Chondrocyte (in vitro differentiated cells): ENCODE measurements at regions not wholly inside any gene's neighbourhood (a gene's known extent, or its start where the extent isn't known, plus 50 kb on each side); places are given as distances from the start of the nearest gene placed in this dataset.
"Not testable (repeated sequence)": the region's sequence is repeated elsewhere in the genome, so short reads cannot be mapped to it uniquely, and the experiment has no call there.

Experiments
- DNase-seq: peaks from one replicate; pipeline ENCODE4 v3.0.0; 2021; ENCODE audit warnings: mixed read lengths, low spot score
- H3K27ac Mint-ChIP-seq: one replicate; pipeline ENCODE4 v1.8.0; 2021; ENCODE audit warnings: mild to moderate bottlenecking, moderate library complexity, mixed read lengths; ENCODE audit not compliant: unreplicated experiment
- H3K27me3 Mint-ChIP-seq: 2 replicates; pipeline ENCODE4 v1.8.0; 2021; ENCODE audit warnings: low read depth, mixed read lengths
- H3K36me3 Mint-ChIP-seq: 2 replicates; pipeline ENCODE4 v1.8.0; 2021; ENCODE audit warnings: low read depth, mixed read lengths
- H3K4me1 Mint-ChIP-seq: 2 replicates; pipeline ENCODE4 v1.8.0; 2021; ENCODE audit warnings: low read depth, mild to moderate bottlenecking, mixed read lengths
- H3K4me3 Mint-ChIP-seq: one replicate; pipeline ENCODE4 v1.8.0; 2021; ENCODE audit warnings: mild to moderate bottlenecking, moderate library complexity, mixed read lengths; ENCODE audit not compliant: unreplicated experiment
- H3K9me3 Mint-ChIP-seq: 2 replicates; pipeline ENCODE4 v1.8.0; 2021; ENCODE audit warnings: low read depth, mixed read lengths
- TF ChIP-seq, protein P1 (sequence below): fragments of 200-600 bp; sonication (generic); IDR thresholded peaks from 2 replicates; pipeline ENCODE4 v1.5.0; 2021; ENCODE audit warnings: antibody characterized with exemption, mild to moderate bottlenecking, moderate library complexity

DNA sequence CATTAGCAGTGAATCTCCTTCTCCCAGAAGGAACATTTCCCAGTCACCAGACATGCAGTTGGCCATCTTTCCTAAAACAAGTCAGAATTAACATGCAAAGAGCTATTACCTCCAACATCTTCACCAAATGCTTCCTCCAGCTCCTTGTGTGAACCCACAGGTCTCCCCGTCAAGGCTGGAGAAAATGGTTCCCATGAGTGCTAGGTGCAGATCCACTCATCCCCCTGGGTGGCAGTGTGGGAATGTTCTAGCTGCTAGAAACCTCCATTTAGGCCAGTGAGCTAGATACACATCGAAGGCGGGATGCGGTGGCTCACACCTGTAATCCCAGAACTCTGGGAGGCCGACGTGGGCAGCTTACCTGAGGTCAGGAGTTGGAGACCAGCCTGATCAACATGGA, 603.9 kb upstream of the SLC35B3 start:
- Mint-ChIP-seq H3K27me3 (no peaks in the 10 kb centered on the region), H3K27ac (no peak overlapping the region), H3K4me1 (no peaks in the 10 kb centered on the region), H3K4me3 (no peak overlapping the region), H3K9me3 (peaks cover 13% of the 10 kb centered on the region), H3K36me3 (no peaks in the 10 kb centered on the region)
- TF ChIP-seq, protein P1, sequence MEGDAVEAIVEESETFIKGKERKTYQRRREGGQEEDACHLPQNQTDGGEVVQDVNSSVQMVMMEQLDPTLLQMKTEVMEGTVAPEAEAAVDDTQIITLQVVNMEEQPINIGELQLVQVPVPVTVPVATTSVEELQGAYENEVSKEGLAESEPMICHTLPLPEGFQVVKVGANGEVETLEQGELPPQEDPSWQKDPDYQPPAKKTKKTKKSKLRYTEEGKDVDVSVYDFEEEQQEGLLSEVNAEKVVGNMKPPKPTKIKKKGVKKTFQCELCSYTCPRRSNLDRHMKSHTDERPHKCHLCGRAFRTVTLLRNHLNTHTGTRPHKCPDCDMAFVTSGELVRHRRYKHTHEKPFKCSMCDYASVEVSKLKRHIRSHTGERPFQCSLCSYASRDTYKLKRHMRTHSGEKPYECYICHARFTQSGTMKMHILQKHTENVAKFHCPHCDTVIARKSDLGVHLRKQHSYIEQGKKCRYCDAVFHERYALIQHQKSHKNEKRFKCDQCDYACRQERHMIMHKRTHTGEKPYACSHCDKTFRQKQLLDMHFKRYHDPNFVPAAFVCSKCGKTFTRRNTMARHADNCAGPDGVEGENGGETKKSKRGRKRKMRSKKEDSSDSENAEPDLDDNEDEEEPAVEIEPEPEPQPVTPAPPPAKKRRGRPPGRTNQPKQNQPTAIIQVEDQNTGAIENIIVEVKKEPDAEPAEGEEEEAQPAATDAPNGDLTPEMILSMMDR, result peak; percentile 18
- DNase-seq, result no peak

DNA sequence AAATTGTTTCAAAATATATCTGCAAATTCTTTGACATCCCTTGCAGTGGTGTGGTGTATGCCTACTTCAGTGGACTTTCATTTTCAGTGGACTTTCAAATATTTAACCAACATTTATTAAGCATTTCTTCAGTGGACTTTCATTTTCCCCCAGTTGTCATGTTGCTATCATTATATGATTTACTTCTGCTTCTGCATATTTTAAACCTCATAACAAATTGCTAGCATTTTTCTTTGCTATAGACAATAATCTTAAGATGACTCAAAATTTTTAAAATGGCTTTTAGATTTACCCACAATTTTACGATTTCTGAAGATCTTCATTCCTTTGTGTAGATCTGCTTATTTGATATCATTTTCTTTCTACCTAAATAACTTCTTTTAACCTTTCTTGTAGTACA, 592.7 kb upstream of the SLC35B3 start:
- peaks cover 9% of the 10 kb centered on the region for H3K9me3 Mint-ChIP-seq
- TF ChIP-seq, protein P1, result no peak

DNA sequence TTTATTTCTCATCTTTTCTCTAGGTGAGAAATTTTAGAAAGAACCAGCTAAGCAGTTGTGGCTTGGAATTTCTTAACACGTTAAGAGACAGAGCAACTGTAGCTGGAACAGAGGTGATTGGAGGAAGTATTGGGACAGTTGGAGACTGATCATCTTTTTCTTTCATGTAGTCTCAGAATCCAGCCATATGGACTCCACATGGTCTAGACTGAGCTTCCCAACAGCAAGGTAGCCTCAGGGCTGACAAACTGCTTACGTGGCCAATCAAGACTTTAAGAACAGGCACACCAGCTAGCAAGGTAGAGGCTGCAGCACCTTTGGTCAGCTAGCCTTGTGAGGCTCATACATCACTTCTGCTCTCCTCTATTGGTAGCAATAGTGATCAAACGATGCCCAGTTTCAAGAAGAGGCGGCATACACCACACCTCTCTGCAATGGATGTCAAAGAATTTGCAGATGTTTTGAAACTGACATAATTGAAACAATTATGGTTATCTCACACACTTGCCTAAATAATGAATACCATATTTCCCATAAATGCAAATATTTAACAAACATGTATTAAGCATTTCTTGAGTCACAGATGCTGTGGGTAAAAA, 590.5 kb upstream of the SLC35B3 start:
- Mint-ChIP-seq H3K4me1 (no peaks in the 10 kb centered on the region), H3K27me3 (no peaks in the 10 kb centered on the region), H3K4me3 (no peak overlapping the region), H3K36me3 (no peaks in the 10 kb centered on the region), H3K9me3 (peaks cover 9% of the 10 kb centered on the region), H3K27ac (no peak overlapping the region)
- TF ChIP-seq, protein P1, result no peak
- DNase-seq, result no peak

More for the DNA sequence above, 592.7 kb upstream of the SLC35B3 start:
- H3K27ac Mint-ChIP-seq, result no peak overlapping the region
- H3K27me3 Mint-ChIP-seq, result no peaks in the 10 kb centered on the region
- H3K4me3 Mint-ChIP-seq, result no peak overlapping the region
- DNase-seq, result no peak
- H3K4me1 Mint-ChIP-seq, result no peaks in the 10 kb centered on the region
- H3K36me3 Mint-ChIP-seq, result no peaks in the 10 kb centered on the region

DNA sequence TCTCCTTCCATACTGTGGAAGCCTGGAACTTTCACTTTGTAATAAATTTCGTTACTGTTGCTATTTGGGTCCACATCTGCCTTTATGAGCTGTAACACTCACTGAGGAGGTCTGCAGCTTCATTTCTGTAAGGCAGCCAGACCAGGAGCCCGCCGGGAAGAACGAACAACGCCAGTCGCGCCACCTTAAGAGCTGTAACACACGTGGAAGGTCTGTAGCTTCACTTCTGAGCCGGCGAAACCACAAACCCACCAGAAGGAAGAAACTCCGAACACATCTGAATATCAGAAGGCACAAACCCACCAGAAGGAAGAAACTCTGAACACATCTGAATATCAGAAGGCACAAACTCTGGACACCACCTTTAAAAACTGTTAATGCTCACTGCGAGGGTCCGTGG, 589.9 kb upstream of the SLC35B3 start:
- Mint-ChIP-seq H3K36me3 (no peaks in the 10 kb centered on the region), H3K9me3 (peaks cover 9% of the 10 kb centered on the region), H3K4me3 (no peak overlapping the region), H3K27me3 (no peaks in the 10 kb centered on the region), H3K4me1 (no peaks in the 10 kb centered on the region), H3K27ac (no peak overlapping the region)
- TF ChIP-seq, protein P1, result no peak
- no peak for DNase-seq

DNA sequence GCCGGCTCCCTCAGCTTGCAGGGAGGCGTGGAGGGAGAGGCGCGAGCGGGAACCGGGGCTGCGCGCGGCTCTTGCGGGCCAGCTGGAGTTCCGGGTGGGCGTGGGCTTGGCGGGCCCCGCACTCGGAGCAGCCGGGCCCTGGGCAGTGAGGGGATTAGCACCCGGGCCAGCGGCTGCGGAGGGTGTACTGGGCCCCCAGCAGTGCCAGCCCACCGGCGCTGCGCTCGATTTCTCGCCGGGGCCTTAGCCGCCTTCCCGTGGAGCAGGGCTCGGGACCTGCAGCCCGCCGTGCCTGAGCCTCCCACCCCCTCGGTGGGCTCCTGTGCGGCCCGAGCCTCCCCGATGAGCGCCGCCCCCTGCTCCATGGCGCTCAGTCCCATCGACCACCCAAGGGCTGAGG, 588.9 kb upstream of the SLC35B3 start:
- H3K4me3 Mint-ChIP-seq, result not testable (repeated sequence)

DNA sequence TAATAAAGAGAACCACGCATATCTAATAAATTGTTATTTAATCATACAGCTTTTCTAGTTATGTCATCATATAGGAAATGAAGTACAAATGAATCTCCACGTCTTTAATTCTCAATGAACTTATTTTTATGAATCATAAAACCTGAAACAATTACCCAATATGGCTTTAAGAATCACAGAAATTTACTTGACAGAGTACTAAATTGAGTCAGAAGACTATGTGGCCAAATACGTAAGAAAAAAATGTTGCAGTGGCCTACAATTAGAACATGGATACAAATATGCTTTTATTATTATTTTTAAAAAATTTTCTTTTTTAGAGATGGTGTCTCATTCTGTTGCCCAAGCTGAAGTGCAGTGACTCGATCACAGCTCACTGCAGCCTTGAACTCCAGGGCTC, 584.7 kb upstream of the SLC35B3 start:
- Mint-ChIP-seq H3K27ac (no peak overlapping the region), H3K9me3 (no peaks in the 10 kb centered on the region), H3K4me1 (no peaks in the 10 kb centered on the region)

More for the DNA sequence above, 588.9 kb upstream of the SLC35B3 start:
- not testable (repeated sequence) for H3K27me3 Mint-ChIP-seq, H3K9me3 Mint-ChIP-seq, H3K27ac Mint-ChIP-seq, H3K4me1 Mint-ChIP-seq, H3K36me3 Mint-ChIP-seq
- peak; percentile 84 for DNase-seq

More for the DNA sequence above, 584.7 kb upstream of the SLC35B3 start:
- no peaks in the 10 kb centered on the region for H3K27me3 Mint-ChIP-seq
- no peak for DNase-seq
- no peaks in the 10 kb centered on the region for H3K36me3 Mint-ChIP-seq
- TF ChIP-seq, protein P1, result no peak
- no peak overlapping the region for H3K4me3 Mint-ChIP-seq
